H1 (cell line): ENCODE measurements at regions not wholly inside any gene's neighbourhood (a gene's known extent, or its start where the extent isn't known, plus 50 kb on each side); places are given as distances from the start of the nearest gene placed in this dataset.

Experiments used
- BACH1 ChIP-seq: IDR thresholded peaks from 2 replicates; pipeline ENCODE4 v1.6.1; 2012; ENCODE audit warnings: low read length, improper control_type of control experiment
- CEBPB ChIP-seq: IDR thresholded peaks from 2 replicates; pipeline ENCODE4 v1.6.1; 2012; ENCODE audit warnings: low read depth, low read length
- HDAC2 ChIP-seq, 2 experiments: fragments of 300-600 bp in 1 of 2; sonication (generic) in 1 of 2; IDR thresholded peaks; 2 replicates each; pipeline ENCODE4 v1.6.1; 2011 to 2012; ENCODE audit warnings: low read depth in 2 of 2, low read length in 2 of 2, mild to moderate bottlenecking in 2 of 2, moderate library complexity in 2 of 2, borderline replicate concordance in 1 of 2, inconsistent platforms in 1 of 2
- SP1 ChIP-seq: IDR thresholded peaks from 2 replicates; pipeline ENCODE4 v1.6.1; 2011; ENCODE audit warnings: low read depth, low read length
- TF ChIP-seq, protein P1 (sequence below): fragments of 300-600 bp; sonication (generic); IDR thresholded peaks from 2 replicates; pipeline ENCODE4 v1.7.1; 2012; ENCODE audit warnings: low read length, moderate library complexity, mild to moderate bottlenecking, inconsistent platforms; ENCODE audit not compliant: insufficient replicate concordance

- TF ChIP-seq, protein P1, sequence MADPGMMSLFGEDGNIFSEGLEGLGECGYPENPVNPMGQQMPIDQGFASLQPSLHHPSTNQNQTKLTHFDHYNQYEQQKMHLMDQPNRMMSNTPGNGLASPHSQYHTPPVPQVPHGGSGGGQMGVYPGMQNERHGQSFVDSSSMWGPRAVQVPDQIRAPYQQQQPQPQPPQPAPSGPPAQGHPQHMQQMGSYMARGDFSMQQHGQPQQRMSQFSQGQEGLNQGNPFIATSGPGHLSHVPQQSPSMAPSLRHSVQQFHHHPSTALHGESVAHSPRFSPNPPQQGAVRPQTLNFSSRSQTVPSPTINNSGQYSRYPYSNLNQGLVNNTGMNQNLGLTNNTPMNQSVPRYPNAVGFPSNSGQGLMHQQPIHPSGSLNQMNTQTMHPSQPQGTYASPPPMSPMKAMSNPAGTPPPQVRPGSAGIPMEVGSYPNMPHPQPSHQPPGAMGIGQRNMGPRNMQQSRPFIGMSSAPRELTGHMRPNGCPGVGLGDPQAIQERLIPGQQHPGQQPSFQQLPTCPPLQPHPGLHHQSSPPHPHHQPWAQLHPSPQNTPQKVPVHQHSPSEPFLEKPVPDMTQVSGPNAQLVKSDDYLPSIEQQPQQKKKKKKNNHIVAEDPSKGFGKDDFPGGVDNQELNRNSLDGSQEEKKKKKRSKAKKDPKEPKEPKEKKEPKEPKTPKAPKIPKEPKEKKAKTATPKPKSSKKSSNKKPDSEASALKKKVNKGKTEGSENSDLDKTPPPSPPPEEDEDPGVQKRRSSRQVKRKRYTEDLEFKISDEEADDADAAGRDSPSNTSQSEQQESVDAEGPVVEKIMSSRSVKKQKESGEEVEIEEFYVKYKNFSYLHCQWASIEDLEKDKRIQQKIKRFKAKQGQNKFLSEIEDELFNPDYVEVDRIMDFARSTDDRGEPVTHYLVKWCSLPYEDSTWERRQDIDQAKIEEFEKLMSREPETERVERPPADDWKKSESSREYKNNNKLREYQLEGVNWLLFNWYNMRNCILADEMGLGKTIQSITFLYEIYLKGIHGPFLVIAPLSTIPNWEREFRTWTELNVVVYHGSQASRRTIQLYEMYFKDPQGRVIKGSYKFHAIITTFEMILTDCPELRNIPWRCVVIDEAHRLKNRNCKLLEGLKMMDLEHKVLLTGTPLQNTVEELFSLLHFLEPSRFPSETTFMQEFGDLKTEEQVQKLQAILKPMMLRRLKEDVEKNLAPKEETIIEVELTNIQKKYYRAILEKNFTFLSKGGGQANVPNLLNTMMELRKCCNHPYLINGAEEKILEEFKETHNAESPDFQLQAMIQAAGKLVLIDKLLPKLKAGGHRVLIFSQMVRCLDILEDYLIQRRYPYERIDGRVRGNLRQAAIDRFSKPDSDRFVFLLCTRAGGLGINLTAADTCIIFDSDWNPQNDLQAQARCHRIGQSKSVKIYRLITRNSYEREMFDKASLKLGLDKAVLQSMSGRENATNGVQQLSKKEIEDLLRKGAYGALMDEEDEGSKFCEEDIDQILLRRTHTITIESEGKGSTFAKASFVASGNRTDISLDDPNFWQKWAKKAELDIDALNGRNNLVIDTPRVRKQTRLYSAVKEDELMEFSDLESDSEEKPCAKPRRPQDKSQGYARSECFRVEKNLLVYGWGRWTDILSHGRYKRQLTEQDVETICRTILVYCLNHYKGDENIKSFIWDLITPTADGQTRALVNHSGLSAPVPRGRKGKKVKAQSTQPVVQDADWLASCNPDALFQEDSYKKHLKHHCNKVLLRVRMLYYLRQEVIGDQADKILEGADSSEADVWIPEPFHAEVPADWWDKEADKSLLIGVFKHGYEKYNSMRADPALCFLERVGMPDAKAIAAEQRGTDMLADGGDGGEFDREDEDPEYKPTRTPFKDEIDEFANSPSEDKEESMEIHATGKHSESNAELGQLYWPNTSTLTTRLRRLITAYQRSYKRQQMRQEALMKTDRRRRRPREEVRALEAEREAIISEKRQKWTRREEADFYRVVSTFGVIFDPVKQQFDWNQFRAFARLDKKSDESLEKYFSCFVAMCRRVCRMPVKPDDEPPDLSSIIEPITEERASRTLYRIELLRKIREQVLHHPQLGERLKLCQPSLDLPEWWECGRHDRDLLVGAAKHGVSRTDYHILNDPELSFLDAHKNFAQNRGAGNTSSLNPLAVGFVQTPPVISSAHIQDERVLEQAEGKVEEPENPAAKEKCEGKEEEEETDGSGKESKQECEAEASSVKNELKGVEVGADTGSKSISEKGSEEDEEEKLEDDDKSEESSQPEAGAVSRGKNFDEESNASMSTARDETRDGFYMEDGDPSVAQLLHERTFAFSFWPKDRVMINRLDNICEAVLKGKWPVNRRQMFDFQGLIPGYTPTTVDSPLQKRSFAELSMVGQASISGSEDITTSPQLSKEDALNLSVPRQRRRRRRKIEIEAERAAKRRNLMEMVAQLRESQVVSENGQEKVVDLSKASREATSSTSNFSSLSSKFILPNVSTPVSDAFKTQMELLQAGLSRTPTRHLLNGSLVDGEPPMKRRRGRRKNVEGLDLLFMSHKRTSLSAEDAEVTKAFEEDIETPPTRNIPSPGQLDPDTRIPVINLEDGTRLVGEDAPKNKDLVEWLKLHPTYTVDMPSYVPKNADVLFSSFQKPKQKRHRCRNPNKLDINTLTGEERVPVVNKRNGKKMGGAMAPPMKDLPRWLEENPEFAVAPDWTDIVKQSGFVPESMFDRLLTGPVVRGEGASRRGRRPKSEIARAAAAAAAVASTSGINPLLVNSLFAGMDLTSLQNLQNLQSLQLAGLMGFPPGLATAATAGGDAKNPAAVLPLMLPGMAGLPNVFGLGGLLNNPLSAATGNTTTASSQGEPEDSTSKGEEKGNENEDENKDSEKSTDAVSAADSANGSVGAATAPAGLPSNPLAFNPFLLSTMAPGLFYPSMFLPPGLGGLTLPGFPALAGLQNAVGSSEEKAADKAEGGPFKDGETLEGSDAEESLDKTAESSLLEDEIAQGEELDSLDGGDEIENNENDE: no peak
- TF ChIP-seq SP1: no peak
- TF ChIP-seq HDAC2 (IDR thresholded peaks at IDR 0.05; ENCODE audit: borderline replicate concordance in 1 of 2, low read depth in 2 of 2, low read length in 2 of 2): no peak
- TF ChIP-seq CEBPB: no peak
- no peak for TF ChIP-seq BACH1
- TF ChIP-seq, all 59 proteins: peak for 0
These were observed 487.1 kb downstream of the NTRK2 start (continued) for GRCh38 chr9:85156652-85157051.
